Vagina (tissue), 2 donors: ENCODE measurements at regions not wholly inside any gene's neighbourhood (a gene's known extent, or its start where the extent isn't known, plus 50 kb on each side); places are given as distances from the start of the nearest gene placed in this dataset.

Experiments
- DNase-seq, 2 donors: peaks; one replicate each; pipeline ENCODE4 v3.0.0-alpha.2; 2017; ENCODE audit errors: extremely low spot score in 2 of 2
- H3K27ac ChIP-seq: fragments of 200-600 bp; sonication (generic); one replicate; pipeline ENCODE4 v1.5.1; 2019
- H3K27me3 ChIP-seq: fragments of 200-600 bp; sonication (generic); one replicate; pipeline ENCODE4 v1.5.1; 2019
- H3K36me3 ChIP-seq, 2 donors: fragments of 200-600 bp; sonication (generic); one replicate each; pipeline ENCODE4 v1.5.1; 2017 to 2019
- H3K4me1 ChIP-seq: fragments of 200-600 bp; sonication (generic); one replicate; pipeline ENCODE4 v1.5.1; 2019
- H3K4me3 ChIP-seq, 2 donors: fragments of 200-600 bp; sonication (generic); 1 replicate in 1 of 2; 2 replicates in 1 of 2; pipeline ENCODE4 v1.5.1; 2016 to 2019
- H3K9me3 ChIP-seq: fragments of 200-600 bp; sonication (generic); one replicate; pipeline ENCODE4 v1.5.1; 2019
- POLR2A ChIP-seq, 2 donors: fragments of 450-650 bp; IDR thresholded peaks; one replicate each; pipeline ENCODE4 v1.6.1; 2017; ENCODE audit warnings: antibody characterized with exemption in 2 of 2, mild to moderate bottlenecking in 2 of 2, moderate library complexity in 2 of 2
- POLR2AphosphoS5 ChIP-seq, 2 donors: sonication (generic); formaldehyde crosslinking; IDR thresholded peaks; one replicate each; pipeline ENCODE4 v1.9.0; 2017; ENCODE audit warnings: antibody characterized with exemption in 2 of 2, mild to moderate bottlenecking in 2 of 2, low read depth in 1 of 2; ENCODE audit not compliant: insufficient read depth in 1 of 2
- intact Hi-C: fragments of 100-400 bp; cut with DNase I; formaldehyde crosslinking; loops from one replicate; pipeline ENCODE4 v1.15.1; 2023
- TF ChIP-seq, protein P1 (sequence below), 3 experiments: fragments of 450-650 bp in 2 of 3; fragments of 200-600 bp in 1 of 3; sonication (generic) in 1 of 3; IDR thresholded peaks; one replicate each; pipeline ENCODE4 v1.5.1; 2017 to 2019; ENCODE audit warnings: antibody characterized with exemption in 3 of 3, mild to moderate bottlenecking in 2 of 3, moderate library complexity in 2 of 3

GRCh38 chr10:29802171-29802570 is 167.4 kb upstream of the SVIL start:
- Histone ChIP-seq H3K9me3 (no peaks in the 10 kb centered on the region), H3K4me1 (peaks cover 35% of the 10 kb centered on the region), H3K27ac (no peak overlapping the region), H3K4me3 (no peak overlapping the region), H3K36me3 (no peaks in the 10 kb centered on the region), H3K27me3 (no peaks in the 10 kb centered on the region)
- intact Hi-C loops: no loop called here
- TF ChIP-seq POLR2A (IDR thresholded peaks at IDR 0.05) (no peak), POLR2AphosphoS5 (IDR thresholded peaks at IDR 0.05; ENCODE audit: insufficient read depth in 1 of 2, low read depth in 1 of 2) (no peak)
- TF ChIP-seq, protein P1, sequence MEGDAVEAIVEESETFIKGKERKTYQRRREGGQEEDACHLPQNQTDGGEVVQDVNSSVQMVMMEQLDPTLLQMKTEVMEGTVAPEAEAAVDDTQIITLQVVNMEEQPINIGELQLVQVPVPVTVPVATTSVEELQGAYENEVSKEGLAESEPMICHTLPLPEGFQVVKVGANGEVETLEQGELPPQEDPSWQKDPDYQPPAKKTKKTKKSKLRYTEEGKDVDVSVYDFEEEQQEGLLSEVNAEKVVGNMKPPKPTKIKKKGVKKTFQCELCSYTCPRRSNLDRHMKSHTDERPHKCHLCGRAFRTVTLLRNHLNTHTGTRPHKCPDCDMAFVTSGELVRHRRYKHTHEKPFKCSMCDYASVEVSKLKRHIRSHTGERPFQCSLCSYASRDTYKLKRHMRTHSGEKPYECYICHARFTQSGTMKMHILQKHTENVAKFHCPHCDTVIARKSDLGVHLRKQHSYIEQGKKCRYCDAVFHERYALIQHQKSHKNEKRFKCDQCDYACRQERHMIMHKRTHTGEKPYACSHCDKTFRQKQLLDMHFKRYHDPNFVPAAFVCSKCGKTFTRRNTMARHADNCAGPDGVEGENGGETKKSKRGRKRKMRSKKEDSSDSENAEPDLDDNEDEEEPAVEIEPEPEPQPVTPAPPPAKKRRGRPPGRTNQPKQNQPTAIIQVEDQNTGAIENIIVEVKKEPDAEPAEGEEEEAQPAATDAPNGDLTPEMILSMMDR (IDR thresholded peaks at IDR 0.05): no peak
- DNase-seq: no peak

- Histone ChIP-seq H3K36me3 (no peaks in the 10 kb centered on the region), H3K4me1 (peaks cover 23% of the 10 kb centered on the region), H3K27me3 (no peaks in the 10 kb centered on the region), H3K4me3 (no peak overlapping the region), H3K27ac (no peak overlapping the region), H3K9me3 (no peaks in the 10 kb centered on the region)
- peak in 1 of 2 donors; percentile 62 for DNase-seq
- intact Hi-C loops: no loop called here
- TF ChIP-seq POLR2A (IDR thresholded peaks at IDR 0.05) (no peak), POLR2AphosphoS5 (IDR thresholded peaks at IDR 0.05; ENCODE audit: insufficient read depth in 1 of 2, low read depth in 1 of 2) (no peak)
- TF ChIP-seq, protein P1 (IDR thresholded peaks at IDR 0.05): no peak
These were observed 164.3 kb upstream of the SVIL start for GRCh38 chr10:29798921-29799690.

DNA sequence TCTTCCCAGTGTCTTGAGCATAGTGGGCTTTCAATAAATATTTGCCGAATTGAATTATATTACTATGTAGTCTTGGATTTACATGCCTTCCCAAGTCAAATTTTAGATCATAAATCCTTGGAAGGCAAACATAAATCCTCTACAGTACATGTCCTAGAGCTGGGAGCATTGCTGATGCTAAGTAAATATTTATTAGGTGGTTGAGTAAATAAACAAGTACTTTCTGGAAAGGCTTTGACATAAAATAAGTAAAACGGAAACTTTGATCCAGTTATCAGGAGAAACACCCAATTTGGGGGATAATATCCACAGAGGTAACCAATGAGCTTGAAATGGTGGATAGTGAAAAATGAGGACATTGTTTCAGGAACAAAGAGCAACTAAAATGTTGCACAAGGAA is 162.8 kb upstream of the SVIL start:
- intact Hi-C loops: no loop called here
- DNase-seq: no peak

GRCh38 chr10:29795850-29796249 is 161.1 kb upstream of the SVIL start:
- Histone ChIP-seq H3K27ac (peak overlapping the region; percentile 56), H3K27me3 (no peaks in the 10 kb centered on the region), H3K4me3 (no peak overlapping the region), H3K36me3 (no peaks in the 10 kb centered on the region), H3K9me3 (no peaks in the 10 kb centered on the region), H3K4me1 (peaks cover 13% of the 10 kb centered on the region)
- intact Hi-C loops: no loop called here
- DNase-seq: no peak
- no peak for TF ChIP-seq POLR2AphosphoS5 (IDR thresholded peaks at IDR 0.05; ENCODE audit: insufficient read depth in 1 of 2, low read depth in 1 of 2)
- no peak for TF ChIP-seq POLR2A (IDR thresholded peaks at IDR 0.05)
- TF ChIP-seq, protein P1 (IDR thresholded peaks at IDR 0.05): no peak

More for the DNA sequence above, 162.8 kb upstream of the SVIL start:
- no peak overlapping the region for H3K4me3 ChIP-seq
- H3K36me3 ChIP-seq: no peaks in the 10 kb centered on the region
- no peaks in the 10 kb centered on the region for H3K27me3 ChIP-seq
- TF ChIP-seq POLR2A (IDR thresholded peaks at IDR 0.05) (no peak), POLR2AphosphoS5 (IDR thresholded peaks at IDR 0.05; ENCODE audit: insufficient read depth in 1 of 2, low read depth in 1 of 2) (no peak)
- TF ChIP-seq, protein P1 (IDR thresholded peaks at IDR 0.05): no peak
- H3K27ac ChIP-seq: no peak overlapping the region
- H3K9me3 ChIP-seq: no peaks in the 10 kb centered on the region
- H3K4me1 ChIP-seq: peaks cover 13% of the 10 kb centered on the region
